ENCODE measurements at regions not wholly inside any gene's neighbourhood (a gene's known extent, or its start where the extent isn't known, plus 50 kb on each side); places are given as distances from the start of the nearest gene placed in this dataset.

GRCh38 chr14:104376202-104377140 lies 203.1 kb upstream of the C14orf180 start:
- TF ChIP-seq, protein P1, sequence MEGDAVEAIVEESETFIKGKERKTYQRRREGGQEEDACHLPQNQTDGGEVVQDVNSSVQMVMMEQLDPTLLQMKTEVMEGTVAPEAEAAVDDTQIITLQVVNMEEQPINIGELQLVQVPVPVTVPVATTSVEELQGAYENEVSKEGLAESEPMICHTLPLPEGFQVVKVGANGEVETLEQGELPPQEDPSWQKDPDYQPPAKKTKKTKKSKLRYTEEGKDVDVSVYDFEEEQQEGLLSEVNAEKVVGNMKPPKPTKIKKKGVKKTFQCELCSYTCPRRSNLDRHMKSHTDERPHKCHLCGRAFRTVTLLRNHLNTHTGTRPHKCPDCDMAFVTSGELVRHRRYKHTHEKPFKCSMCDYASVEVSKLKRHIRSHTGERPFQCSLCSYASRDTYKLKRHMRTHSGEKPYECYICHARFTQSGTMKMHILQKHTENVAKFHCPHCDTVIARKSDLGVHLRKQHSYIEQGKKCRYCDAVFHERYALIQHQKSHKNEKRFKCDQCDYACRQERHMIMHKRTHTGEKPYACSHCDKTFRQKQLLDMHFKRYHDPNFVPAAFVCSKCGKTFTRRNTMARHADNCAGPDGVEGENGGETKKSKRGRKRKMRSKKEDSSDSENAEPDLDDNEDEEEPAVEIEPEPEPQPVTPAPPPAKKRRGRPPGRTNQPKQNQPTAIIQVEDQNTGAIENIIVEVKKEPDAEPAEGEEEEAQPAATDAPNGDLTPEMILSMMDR (IDR thresholded peaks at IDR 0.05; ENCODE audit: borderline replicate concordance, extremely low read depth, low read length, poor library complexity, severe bottlenecking) = no peak
- TF ChIP-seq EZH2 (IDR thresholded peaks at IDR 0.05; ENCODE audit: borderline replicate concordance, low read depth, low read length, severe bottlenecking) = no peak
